Renal pelvis (tissue), 1 donor: ENCODE measurements at regions not wholly inside any gene's neighbourhood (a gene's known extent, or its start where the extent isn't known, plus 50 kb on each side); places are given as distances from the start of the nearest gene placed in this dataset.
"Not testable (repeated sequence)": the region's sequence is repeated elsewhere in the genome, so short reads cannot be mapped to it uniquely, and the experiment has no call there.

ENCODE experiments used
- DNase-seq: peaks from one replicate; pipeline ENCODE4 v3.0.0-alpha.2; 2013

DNA sequence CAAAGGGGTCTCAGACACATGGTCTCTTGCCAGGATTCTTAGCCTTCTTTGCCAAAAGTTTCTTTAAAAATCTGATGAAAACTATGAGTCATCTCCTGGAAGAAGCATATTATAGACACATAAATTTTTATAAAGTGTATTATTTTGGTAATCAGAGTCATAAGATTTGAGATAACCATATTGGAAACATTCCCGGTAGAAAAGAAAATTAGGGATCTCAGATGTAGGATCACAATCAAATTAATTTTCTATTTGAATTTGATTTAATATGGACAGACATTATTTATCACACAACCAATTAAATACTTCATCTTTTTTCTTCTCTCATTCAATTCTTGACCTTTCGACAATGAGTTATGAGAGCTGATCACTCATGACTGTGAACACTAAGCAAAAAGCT, 347.7 kb upstream of the CDH8 start:
- no peak for DNase-seq

DNA sequence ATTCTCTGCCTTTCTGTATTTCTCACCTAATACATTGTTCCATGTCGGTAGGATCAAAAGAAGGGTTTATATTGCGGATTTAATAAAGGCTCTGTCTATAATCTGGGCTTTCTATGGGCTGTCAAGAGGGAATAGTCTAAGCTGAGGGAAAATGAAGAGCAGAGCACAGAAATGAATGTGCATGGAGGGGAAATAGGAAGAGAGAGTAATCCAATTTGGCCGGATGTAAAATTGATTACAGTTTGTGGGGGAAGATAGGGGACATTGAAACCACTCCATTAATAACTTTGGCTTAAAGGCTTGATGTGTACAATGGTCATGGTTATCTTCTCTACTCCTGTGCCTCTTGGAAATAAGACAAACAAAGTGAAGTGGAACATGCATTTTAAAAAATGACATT, 334.2 kb upstream of the CDH8 start:
- no peak for DNase-seq

- no peak for DNase-seq
Observed at GRCh38 chr16:62363501-62363900, 327.3 kb upstream of the CDH8 start.

DNA sequence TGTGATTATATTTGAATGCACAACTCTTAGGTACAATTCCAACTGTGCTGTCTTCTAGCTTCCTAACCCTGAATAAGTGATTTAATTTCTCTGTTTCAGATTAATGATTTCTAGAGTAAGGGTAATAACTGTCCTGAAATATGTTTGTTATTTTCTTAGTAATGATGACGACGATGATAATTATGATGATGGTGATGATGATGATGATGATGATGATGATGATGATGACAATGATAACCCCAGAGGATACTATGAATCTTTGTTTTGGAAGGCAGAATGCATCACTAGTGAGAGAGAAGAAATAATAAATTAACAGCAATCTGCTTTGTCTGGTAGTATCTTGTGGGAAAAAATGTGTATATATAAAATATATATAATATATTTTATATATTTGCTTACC, 317.1 kb upstream of the CDH8 start:
- DNase-seq, result no peak

GRCh38 chr16:62342216-62342615, 306.0 kb upstream of the CDH8 start:
- DNase-seq, result no peak

DNA sequence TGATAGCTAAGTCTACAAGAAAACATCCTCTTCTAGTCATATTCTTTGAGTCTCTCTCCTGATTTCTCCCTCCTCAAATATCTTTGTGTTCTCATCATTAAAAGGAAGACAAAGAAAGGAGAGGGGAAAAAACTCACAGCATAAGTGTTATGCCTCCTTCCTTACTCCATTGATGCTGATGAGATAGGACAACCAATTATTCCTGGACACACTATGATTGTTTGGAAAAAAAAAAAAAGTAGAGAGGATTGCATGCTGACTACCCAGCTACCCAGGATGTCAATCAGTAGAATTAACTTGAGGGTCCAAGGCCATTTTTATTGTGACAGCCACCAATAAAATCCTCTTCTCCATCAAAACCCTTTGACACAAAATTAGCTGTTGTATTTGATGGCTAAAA, 299.1 kb upstream of the CDH8 start:
- DNase-seq, result no peak

- no peak for DNase-seq
Observed at GRCh38 chr16:62321606-62322005, 285.4 kb upstream of the CDH8 start.

DNA sequence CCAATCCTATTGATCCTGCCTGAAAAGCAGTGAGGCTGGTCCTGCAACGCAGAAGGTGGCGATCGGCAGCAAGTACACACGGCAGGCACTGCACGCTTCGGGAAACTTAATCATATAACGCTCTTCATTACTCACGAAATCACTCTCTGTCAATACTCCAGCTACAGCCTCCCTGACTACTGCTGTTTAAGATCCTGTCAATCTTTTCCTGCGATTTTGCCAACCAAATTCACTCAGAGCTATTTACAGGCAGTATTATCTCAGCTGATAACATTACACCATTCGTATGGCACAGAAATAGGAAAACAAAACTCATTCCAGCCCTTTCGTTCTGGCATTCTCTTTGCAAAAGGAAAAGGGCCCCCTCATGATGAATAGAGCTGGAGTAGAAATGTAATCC, 262.4 kb upstream of the CDH8 start:
- no peak for DNase-seq

GRCh38 chr16:62294213-62294972, 258.2 kb upstream of the CDH8 start:
- no peak for DNase-seq

DNA sequence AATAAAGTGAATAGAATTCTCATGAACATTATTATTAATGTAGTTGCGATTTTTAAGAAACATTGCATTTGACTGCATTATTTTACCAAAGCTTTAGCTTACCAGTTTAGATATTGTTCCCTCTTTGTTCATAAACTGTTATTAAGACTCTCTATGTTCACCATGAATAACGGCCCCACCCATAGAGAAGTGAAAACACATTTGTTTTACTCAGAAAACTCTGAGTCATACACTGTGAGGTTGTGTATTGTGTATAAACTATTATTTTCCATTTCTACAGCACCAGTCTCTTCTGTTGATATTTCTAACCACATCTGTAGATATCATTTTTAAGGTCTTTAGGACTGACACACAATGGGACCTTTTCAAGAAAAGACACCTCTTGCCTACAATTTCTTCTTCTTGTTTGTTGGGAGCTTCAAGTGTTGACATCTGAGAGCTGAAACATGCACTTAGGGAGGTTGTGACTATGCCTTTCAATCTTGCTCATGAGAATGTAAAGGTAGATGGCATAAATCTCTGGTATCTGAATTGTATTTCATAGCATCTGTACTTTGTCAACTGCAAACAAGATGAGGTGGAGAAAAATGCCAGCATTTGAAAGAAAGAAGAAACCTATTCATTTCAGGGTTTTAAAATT, 252.9 kb upstream of the CDH8 start:
- no peak for DNase-seq

DNA sequence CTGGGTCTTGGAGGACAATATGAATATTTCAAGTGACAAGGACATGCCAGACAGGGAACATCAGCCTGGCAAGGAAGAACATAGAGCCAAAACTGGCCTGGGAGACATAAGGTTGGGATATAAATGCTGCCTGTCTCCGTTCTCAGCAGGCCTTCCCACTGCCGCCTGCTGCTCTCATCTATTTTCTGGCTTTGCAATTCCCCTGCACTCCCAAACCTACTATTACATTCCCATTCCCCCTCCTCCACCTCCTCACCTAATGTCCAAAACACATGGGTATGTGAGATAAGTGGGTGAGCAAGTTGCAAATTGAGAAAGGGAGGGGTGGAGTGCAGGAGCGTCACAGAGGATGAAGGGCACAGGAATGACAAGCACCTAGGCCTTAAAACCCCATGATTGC, 244.3 kb upstream of the CDH8 start:
- DNase-seq, result no peak

DNA sequence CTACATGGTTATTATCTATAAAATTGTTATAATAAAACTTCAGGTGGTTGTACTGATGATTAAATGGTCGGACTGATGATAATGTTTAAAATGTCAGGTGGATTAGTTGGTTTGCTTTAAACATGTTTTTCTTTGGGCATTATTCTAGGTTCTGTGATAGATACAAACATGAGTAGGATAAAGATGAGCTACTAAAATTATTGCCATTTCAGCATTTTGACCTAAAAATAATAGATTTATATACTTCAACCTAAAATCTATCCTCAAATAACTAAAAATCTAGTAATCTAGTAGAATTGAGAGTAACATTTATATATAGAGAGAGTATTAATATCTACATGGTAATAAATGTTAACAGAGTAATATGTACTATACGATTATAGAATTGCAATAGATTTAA, 241.7 kb upstream of the CDH8 start:
- DNase-seq, result no peak

DNA sequence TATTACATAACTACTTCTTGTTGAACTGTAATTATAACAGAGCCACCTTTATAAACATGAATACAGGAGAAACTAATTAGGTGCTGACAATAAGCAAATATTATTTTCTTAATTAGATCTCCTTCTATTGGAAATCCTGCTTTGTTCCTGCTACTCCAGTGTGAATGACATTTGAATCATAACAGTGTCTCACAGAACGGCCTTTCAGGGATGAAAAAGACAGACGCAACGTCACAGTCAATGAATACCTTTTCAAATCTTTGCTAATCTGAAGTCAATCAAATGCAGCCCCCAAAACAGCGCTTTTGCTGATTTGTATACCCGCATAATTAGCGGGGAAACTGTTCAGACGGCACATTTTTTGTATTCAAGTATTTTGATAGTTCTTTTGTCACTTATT, 240.4 kb upstream of the CDH8 start:
- no peak for DNase-seq

DNA sequence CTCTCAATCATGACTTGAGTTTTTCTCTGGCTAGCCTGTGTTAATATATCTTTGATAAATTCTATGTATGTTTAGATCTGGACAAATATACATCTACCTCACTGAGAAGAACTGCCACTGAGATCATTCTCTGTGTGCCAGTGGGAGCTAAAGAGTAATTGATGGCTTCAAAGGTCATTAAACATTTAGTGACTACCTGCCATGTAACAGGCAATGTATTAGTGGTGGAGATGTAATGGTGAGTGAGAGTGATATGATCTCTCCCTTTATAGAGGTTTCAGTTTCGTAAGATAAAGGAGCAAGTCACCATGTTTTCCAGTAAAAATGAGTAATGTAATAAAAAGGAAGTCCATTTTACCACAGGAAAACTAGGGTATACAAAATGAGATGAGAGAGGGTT, 235.8 kb upstream of the CDH8 start:
- peak; percentile 8 for DNase-seq

DNA sequence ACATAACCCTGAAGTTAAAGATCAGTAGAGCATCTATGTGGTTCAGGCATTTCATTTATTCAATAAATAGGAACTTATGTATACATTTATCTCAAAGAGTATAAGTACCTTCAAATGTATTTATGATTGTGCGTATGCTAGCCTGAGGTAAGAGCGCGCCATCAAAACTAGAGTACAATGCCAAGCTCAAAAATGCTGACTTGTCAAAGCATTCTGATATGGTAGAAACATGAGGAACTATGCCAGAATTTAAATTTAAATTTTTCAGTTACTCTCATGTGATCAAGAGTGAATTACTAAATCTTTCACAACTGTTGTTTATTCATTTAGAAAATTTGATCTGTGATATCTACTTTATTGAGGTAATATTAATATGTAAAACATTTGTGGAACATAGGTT, 225.5 kb upstream of the CDH8 start:
- DNase-seq, result no peak

DNA sequence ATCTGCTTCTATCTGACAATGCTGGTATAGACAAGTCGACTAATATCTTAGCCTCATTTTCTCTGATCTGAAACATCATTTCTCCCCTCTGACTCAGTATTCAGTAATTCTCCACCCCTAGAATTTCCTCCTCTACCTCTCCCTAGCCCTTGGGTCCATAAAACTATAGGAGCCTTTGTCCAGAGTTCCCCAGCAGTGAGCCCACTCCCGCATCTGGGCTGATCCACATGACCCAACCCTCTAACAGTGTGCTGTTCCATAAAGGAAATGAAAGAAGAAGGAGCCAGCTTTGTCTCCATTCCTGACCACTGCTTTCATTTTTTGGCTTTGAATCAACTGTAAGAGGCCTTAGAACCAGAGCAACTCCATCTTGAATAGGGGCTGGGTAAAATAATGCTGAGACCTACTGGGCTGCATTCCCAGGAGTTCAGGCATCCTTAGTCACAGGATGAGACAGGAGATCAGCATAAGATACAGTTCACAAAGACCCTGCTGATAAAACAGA, 222.7 kb upstream of the CDH8 start:
- not testable (repeated sequence) for DNase-seq

- no peak for DNase-seq
Observed at GRCh38 chr16:62256406-62256805, 220.2 kb upstream of the CDH8 start.

- DNase-seq, result no peak
Observed at GRCh38 chr16:62254847-62255246, 218.6 kb upstream of the CDH8 start.

DNA sequence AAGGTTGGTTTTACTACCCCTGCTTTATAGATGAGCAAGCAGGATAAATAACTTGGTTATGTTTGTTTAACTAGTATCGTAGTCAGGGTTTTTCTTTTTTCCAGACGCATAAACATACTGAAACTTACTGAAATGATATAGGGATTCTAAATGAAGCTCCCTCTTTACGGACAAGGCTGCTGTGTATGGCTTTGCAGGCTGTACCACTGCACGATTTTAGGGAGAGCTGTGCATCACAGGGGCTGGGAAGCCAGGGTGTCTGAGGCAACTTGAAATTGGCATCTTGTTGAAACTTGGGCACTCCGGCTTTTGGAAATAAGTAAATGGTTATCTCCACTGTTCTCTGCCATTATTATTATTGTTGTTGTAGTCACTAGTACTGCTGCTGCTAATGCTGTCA, 218.1 kb upstream of the CDH8 start:
- DNase-seq, result no peak

- no peak for DNase-seq
Observed at GRCh38 chr16:62253966-62254365, 217.7 kb upstream of the CDH8 start.

GRCh38 chr16:62249069-62249468, 212.8 kb upstream of the CDH8 start:
- no peak for DNase-seq

DNA sequence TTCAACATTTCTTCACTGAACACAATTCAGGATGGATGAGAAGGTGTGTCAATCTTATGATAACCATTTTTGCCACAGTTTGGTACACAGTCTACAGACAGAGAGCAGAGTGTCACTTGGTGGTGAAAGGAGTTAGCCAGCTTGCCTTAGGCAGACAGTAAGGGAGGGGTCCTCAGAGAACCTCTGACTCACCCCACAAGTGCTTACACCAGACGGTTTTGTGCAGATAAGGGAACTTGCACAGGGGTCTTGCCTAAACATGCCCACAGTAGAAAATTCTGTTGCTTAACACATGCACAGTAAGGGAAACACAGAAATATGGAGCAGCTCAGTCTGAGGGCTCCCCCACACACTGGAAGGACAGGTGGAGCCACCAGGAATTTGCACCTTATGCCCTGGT, 204.5 kb upstream of the CDH8 start:
- no peak for DNase-seq

GRCh38 chr16:62225675-62226074, 189.4 kb upstream of the CDH8 start:
- DNase-seq, result peak; percentile 10
